ENCODE measurements at regions not wholly inside any gene's neighbourhood (a gene's known extent, or its start where the extent isn't known, plus 50 kb on each side); places are given as distances from the start of the nearest gene placed in this dataset.

- TF ChIP-seq MAX (IDR thresholded peaks at IDR 0.05) (no peak), EP300 (IDR thresholded peaks at IDR 0.05; ENCODE audit: borderline replicate concordance) (no peak), TCF12 (IDR thresholded peaks at IDR 0.05; ENCODE audit: low read depth) (no peak), USF1 (IDR thresholded peaks at IDR 0.05) (no peak), TEAD4 (IDR thresholded peaks at IDR 0.05) (no peak), NFIC (IDR thresholded peaks at IDR 0.05) (no peak), CREB1 (IDR thresholded peaks at IDR 0.05; ENCODE audit: low read depth) (no peak), FOXM1 (IDR thresholded peaks at IDR 0.05; ENCODE audit: borderline replicate concordance, low read depth) (no peak), CEBPB (IDR thresholded peaks at IDR 0.05) (no peak), YY1 (IDR thresholded peaks at IDR 0.05; ENCODE audit: low read depth) (no peak), ZBTB7A (IDR thresholded peaks at IDR 0.05; ENCODE audit: low read depth) (no peak), EGR1 (IDR thresholded peaks at IDR 0.05) (no peak), RAD21 (IDR thresholded peaks at IDR 0.05; ENCODE audit: low read depth) (no peak), REST (IDR thresholded peaks at IDR 0.05; ENCODE audit: low read depth) (no peak), TAF1 (IDR thresholded peaks at IDR 0.05; ENCODE audit: low read depth) (no peak)
Observed at GRCh38 chr2:8393506-8393905, 288.4 kb upstream of the ID2 start.

- no peak for TF ChIP-seq REST (IDR thresholded peaks at IDR 0.05; ENCODE audit: low read depth)
- TF ChIP-seq CREB1 (IDR thresholded peaks at IDR 0.05; ENCODE audit: low read depth) = no peak
- TF ChIP-seq USF1 (IDR thresholded peaks at IDR 0.05) = no peak
- TF ChIP-seq EP300 (IDR thresholded peaks at IDR 0.05; ENCODE audit: borderline replicate concordance) = no peak
- TF ChIP-seq TCF12 (IDR thresholded peaks at IDR 0.05; ENCODE audit: low read depth) = no peak
- no peak for TF ChIP-seq TAF1 (IDR thresholded peaks at IDR 0.05; ENCODE audit: low read depth)
- no peak for TF ChIP-seq ZBTB7A (IDR thresholded peaks at IDR 0.05; ENCODE audit: low read depth)
- no peak for TF ChIP-seq CEBPB (IDR thresholded peaks at IDR 0.05)
- no peak for TF ChIP-seq MAX (IDR thresholded peaks at IDR 0.05)
Observed at GRCh38 chr2:8394131-8394530, 287.7 kb upstream of the ID2 start.

GRCh38 chr2:8394569-8395359 is 287.1 kb upstream of the ID2 start:
- TF ChIP-seq TEAD4 (IDR thresholded peaks at IDR 0.05) = no peak
- TF ChIP-seq NFIC (IDR thresholded peaks at IDR 0.05) = no peak
- TF ChIP-seq EGR1 (IDR thresholded peaks at IDR 0.05) = no peak
- no peak for TF ChIP-seq CREB1 (IDR thresholded peaks at IDR 0.05; ENCODE audit: low read depth)
- no peak for TF ChIP-seq TCF12 (IDR thresholded peaks at IDR 0.05; ENCODE audit: low read depth)
- TF ChIP-seq MAX (IDR thresholded peaks at IDR 0.05) = no peak
- TF ChIP-seq EP300 (IDR thresholded peaks at IDR 0.05; ENCODE audit: borderline replicate concordance) = no peak
- no peak for TF ChIP-seq CEBPB (IDR thresholded peaks at IDR 0.05)
- TF ChIP-seq TAF1 (IDR thresholded peaks at IDR 0.05; ENCODE audit: low read depth) = no peak
- TF ChIP-seq USF1 (IDR thresholded peaks at IDR 0.05) = no peak
- TF ChIP-seq REST (IDR thresholded peaks at IDR 0.05; ENCODE audit: low read depth) = no peak
- no peak for TF ChIP-seq YY1 (IDR thresholded peaks at IDR 0.05; ENCODE audit: low read depth)
- TF ChIP-seq FOXM1 (IDR thresholded peaks at IDR 0.05; ENCODE audit: borderline replicate concordance, low read depth) = no peak
- TF ChIP-seq RAD21 (IDR thresholded peaks at IDR 0.05; ENCODE audit: low read depth) = no peak
- TF ChIP-seq ZBTB7A (IDR thresholded peaks at IDR 0.05; ENCODE audit: low read depth) = no peak
